ENCODE measurements at regions not wholly inside any gene's neighbourhood (a gene's known extent, or its start where the extent isn't known, plus 50 kb on each side); places are given as distances from the start of the nearest gene placed in this dataset.

DNA sequence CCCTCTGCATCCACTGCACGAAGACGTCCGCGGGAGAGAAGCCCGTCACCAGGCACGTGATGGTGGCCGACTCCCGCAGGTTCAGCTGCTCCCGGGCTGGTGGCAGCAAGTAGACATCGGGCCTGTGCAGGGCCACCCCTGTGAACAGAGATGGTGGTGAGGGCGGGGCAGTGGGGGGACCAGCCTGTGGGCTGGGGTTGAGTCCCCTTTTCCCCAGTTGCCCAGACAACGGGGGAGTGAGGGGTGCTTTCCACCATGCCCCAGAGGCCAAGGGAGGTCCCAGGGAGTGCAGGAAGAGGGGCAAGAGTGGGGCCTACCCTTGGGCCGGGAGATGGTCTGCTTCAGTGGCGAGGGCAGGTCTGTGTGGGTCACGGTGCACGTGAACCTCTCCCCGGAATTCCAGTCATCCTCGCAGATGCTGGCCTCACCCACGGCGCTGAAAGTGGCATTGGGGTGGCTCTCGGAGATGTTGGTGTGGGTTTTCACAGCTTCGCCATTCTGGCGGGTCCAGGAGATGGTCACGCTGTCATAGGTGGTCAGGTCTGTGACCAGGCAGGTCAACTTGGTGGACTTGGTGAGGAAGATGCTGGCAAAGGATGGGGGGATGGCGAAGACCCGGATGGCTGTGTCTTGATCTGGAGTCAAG is 328.3 kb downstream of the TMEM121 start:
- TF ChIP-seq POLR2AphosphoS5 (IDR thresholded peaks at IDR 0.05; ENCODE audit: borderline replicate concordance, low read depth, low read length): no peak
- no peak for TF ChIP-seq EZH2 (IDR thresholded peaks at IDR 0.05)

Data from SK-N-MC (cell line).